B cell (primary cell): ENCODE measurements at regions not wholly inside any gene's neighbourhood (a gene's known extent, or its start where the extent isn't known, plus 50 kb on each side); places are given as distances from the start of the nearest gene placed in this dataset.

Experiments used
- ATAC-seq: fragments of 200-7000 bp; cut with Tn5 transposase; one replicate; pipeline ENCODE4 v1.10.0; 2021; ENCODE audit warnings: low read depth, mild to moderate bottlenecking, moderate number of reproducible peaks, moderate library complexity
- CTCF ChIA-PET: fragments of 350-600 bp; sonication (Branson Sonifier 250); formaldehyde crosslinking; loops from one replicate; lab custom pipeline; 2021; ENCODE audit warnings: antibody characterized with exemption, inconsistent platforms; lab: Charles Lee
- POLR2A ChIA-PET: fragments of 350-600 bp; sonication (Branson Sonifier 250); formaldehyde crosslinking; loops from one replicate; lab custom pipeline; 2021; ENCODE audit warnings: antibody characterized with exemption; lab: Charles Lee
- DNase-seq: peaks from one replicate; pipeline ENCODE4 v3.0.0; 2013
- H2AFZ ChIP-seq: 2 replicates; pipeline ENCODE4 v1.6.1; 2012; ENCODE audit warnings: mild to moderate bottlenecking, low read depth, low read length; ENCODE audit not compliant: insufficient read depth, poor library complexity, severe bottlenecking
- H3K27ac ChIP-seq, 2 donors: 1 replicate in 1 of 2; 2 replicates in 1 of 2; pipeline ENCODE4 v1.5.1; 2012 to 2013; ENCODE audit warnings: low read length in 2 of 2, mild to moderate bottlenecking in 2 of 2, moderate library complexity in 1 of 2
- H3K27me3 ChIP-seq, 4 experiments: fragments of 200-600 bp in 1 of 4; sonication (generic) in 1 of 4; replicated peaks in 1 of 4; 1 replicate in 2 of 4; 2 replicates in 2 of 4; pipeline versions ENCODE4 v1.6.1 to v1.7.0; 2013 to 2016; ENCODE audit warnings: low read length in 3 of 4, mild to moderate bottlenecking in 2 of 4, mixed read lengths in 1 of 4, moderate library complexity in 1 of 4; ENCODE audit not compliant: insufficient read depth in 4 of 4, control insufficient read depth in 3 of 4; ENCODE audit errors: control extremely low read depth in 1 of 4
- H3K36me3 ChIP-seq, 2 experiments: replicated peaks in 1 of 2; 1 replicate in 1 of 2; 2 replicates in 1 of 2; pipeline versions ENCODE4 v1.6.1 to v1.7.1; 2013; ENCODE audit warnings: low read length in 1 of 2; ENCODE audit not compliant: insufficient read depth in 2 of 2, control insufficient read depth in 1 of 2; ENCODE audit errors: control extremely low read depth in 1 of 2, extremely low read depth in 1 of 2
- H3K4me1 ChIP-seq, 2 donors: fragments of 200-600 bp in 1 of 2; sonication (generic) in 1 of 2; 1 replicate in 1 of 2; 2 replicates in 1 of 2; pipeline versions ENCODE4 v1.5.1 to v1.6.1; 2013 to 2017; ENCODE audit warnings: low read length in 2 of 2; ENCODE audit not compliant: control insufficient read depth in 2 of 2, insufficient read depth in 2 of 2
- H3K4me2 ChIP-seq: replicated peaks from 2 replicates; pipeline ENCODE3; 2012; ENCODE audit warnings: mild to moderate bottlenecking, low read depth, low read length; ENCODE audit not compliant: poor library complexity, severe bottlenecking
- H3K4me3 ChIP-seq, 5 experiments: fragments of 200-600 bp in 1 of 5; sonication (generic) in 1 of 5; 1 replicate in 3 of 5; 2 replicates in 2 of 5; pipeline versions ENCODE4 v1.5.1 to v1.7.0; 2011 to 2016; ENCODE audit warnings: low read length in 4 of 5, mild to moderate bottlenecking in 4 of 5, low read depth in 2 of 5, control low read depth in 1 of 5, moderate library complexity in 1 of 5; ENCODE audit not compliant: insufficient read depth in 1 of 5; ENCODE audit errors: control extremely low read depth in 1 of 5, extremely low read depth in 1 of 5
- H3K79me2 ChIP-seq: fragments of 200-600 bp; sonication (generic); one replicate; pipeline ENCODE4 v1.6.0; 2016; ENCODE audit warnings: low read length; ENCODE audit not compliant: control insufficient read depth, insufficient read depth
- H3K9ac ChIP-seq: fragments of 200-600 bp; sonication (generic); 2 replicates; pipeline ENCODE4 v1.6.1; 2017; ENCODE audit warnings: mild to moderate bottlenecking, low read length, moderate library complexity
- H3K9me3 ChIP-seq, 3 donors: one replicate each; pipeline versions ENCODE4 v1.6.1 to v1.7.1; 2013; ENCODE audit warnings: low read length in 2 of 3; ENCODE audit not compliant: control insufficient read depth in 2 of 3, insufficient read depth in 1 of 3; ENCODE audit errors: control extremely low read depth in 1 of 3
- H4K20me1 ChIP-seq: 2 replicates; pipeline ENCODE4 v1.6.0; 2012; ENCODE audit warnings: mild to moderate bottlenecking, low read length; ENCODE audit not compliant: insufficient read depth, control insufficient read depth, poor library complexity, severe bottlenecking
- H3K27ac Mint-ChIP-seq: one replicate; pipeline ENCODE4 v1.8.0; 2021; ENCODE audit warnings: mixed read lengths
- H3K27me3 Mint-ChIP-seq: one replicate; pipeline ENCODE4 v1.8.0; 2021; ENCODE audit warnings: mixed read lengths
- H3K4me1 Mint-ChIP-seq: one replicate; pipeline ENCODE4 v1.8.0; 2021; ENCODE audit warnings: mixed read lengths
- H3K4me3 Mint-ChIP-seq: one replicate; pipeline ENCODE4 v1.8.0; 2021; ENCODE audit warnings: mixed read lengths
- H3K9me3 Mint-ChIP-seq: one replicate; pipeline ENCODE4 v1.8.0; 2022; ENCODE audit warnings: mixed read lengths; ENCODE audit not compliant: insufficient read depth
- EZH2 ChIP-seq: IDR thresholded peaks from 2 replicates; pipeline ENCODE4 v1.6.1; 2012; ENCODE audit warnings: borderline replicate concordance, low read depth, mild to moderate bottlenecking, moderate library complexity, low read length; ENCODE audit not compliant: insufficient read depth, poor library complexity, severe bottlenecking
- WGBS: methylation state at CpG from one replicate; pipeline ENCODE4 v1.1.5; 2013; ENCODE audit warnings: missing lambda C conversion rate; ENCODE audit not compliant: insufficient coverage; 5-methylcytosine and 5-hydroxymethylcytosine counted together
- intact Hi-C: fragments of 100-400 bp; cut with micrococcal nuclease; formaldehyde crosslinking; loops from one replicate; pipeline ENCODE4 v1.10.0; 2022
- TF ChIP-seq, protein P1 (sequence below): fragments of 200-600 bp; IDR thresholded peaks from one replicate; pipeline ENCODE4 v1.8.0; 2022; ENCODE audit warnings: antibody characterized with exemption, mild to moderate bottlenecking

DNA sequence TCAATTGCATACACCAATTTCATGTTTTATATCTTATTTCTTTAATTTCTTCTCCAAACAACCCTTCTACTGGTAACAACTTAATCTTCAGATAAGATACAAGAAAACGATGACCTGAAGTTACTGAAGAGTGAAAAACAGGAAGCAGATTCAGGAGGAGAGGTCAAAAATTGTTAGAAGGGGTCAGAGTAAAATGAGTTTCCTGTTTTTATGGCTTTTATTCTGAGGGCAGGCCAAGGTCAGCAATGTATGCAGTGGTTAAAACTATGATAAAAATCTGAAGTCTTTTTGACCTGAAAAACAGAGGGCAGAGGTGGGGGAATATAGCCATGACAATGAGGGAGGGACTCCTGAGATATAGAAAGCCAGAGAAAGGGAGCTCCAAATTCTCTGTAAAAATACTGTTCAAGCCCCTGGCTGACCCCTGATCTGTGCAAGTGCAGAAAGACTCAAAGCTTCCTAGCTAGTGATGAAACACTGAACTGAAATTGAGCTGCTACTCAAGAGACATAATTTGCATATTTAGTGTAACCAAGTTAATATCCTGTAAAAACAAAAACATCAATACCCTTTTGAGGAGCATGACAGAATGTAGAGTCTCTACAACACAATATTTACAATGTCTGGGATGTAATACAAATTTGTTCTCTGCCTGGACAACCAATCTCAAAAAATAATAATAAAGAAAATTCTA lies 514.3 kb upstream of the SEL1L start:
- no peak overlapping the region for H2AFZ ChIP-seq
- TF ChIP-seq, protein P1, sequence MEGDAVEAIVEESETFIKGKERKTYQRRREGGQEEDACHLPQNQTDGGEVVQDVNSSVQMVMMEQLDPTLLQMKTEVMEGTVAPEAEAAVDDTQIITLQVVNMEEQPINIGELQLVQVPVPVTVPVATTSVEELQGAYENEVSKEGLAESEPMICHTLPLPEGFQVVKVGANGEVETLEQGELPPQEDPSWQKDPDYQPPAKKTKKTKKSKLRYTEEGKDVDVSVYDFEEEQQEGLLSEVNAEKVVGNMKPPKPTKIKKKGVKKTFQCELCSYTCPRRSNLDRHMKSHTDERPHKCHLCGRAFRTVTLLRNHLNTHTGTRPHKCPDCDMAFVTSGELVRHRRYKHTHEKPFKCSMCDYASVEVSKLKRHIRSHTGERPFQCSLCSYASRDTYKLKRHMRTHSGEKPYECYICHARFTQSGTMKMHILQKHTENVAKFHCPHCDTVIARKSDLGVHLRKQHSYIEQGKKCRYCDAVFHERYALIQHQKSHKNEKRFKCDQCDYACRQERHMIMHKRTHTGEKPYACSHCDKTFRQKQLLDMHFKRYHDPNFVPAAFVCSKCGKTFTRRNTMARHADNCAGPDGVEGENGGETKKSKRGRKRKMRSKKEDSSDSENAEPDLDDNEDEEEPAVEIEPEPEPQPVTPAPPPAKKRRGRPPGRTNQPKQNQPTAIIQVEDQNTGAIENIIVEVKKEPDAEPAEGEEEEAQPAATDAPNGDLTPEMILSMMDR: no peak
- no peak for TF ChIP-seq EZH2
- no peak overlapping the region for H3K4me2 ChIP-seq
- peaks cover 0 to 3% (median 0%) of the 10 kb centered on the region in 3 donors for H3K9me3 ChIP-seq
- ATAC-seq (no peak), DNase-seq (no peak)
- H4K20me1 ChIP-seq: no peaks in the 10 kb centered on the region
- H3K9ac ChIP-seq: no peak overlapping the region
- Mint-ChIP-seq H3K27ac (no peak overlapping the region), H3K4me1 (no peaks in the 10 kb centered on the region), H3K27me3 (no peaks in the 10 kb centered on the region), H3K9me3 (peaks cover 4% of the 10 kb centered on the region), H3K4me3 (no peak overlapping the region)
- no peaks in the 10 kb centered on the region for H3K27me3 ChIP-seq
- WGBS: no CpG with 5 or more reads among the region's 1 CpG
- no peak overlapping the region for H3K4me3 ChIP-seq
- ChIA-PET POLR2A (no interaction called here), CTCF (no interaction called here)
- intact Hi-C loops: no loop called here
- no peaks in the 10 kb centered on the region for H3K79me2 ChIP-seq
- no peaks in the 10 kb centered on the region for H3K4me1 ChIP-seq
- no peak overlapping the region for H3K27ac ChIP-seq
- no peaks in the 10 kb centered on the region for H3K36me3 ChIP-seq

DNA sequence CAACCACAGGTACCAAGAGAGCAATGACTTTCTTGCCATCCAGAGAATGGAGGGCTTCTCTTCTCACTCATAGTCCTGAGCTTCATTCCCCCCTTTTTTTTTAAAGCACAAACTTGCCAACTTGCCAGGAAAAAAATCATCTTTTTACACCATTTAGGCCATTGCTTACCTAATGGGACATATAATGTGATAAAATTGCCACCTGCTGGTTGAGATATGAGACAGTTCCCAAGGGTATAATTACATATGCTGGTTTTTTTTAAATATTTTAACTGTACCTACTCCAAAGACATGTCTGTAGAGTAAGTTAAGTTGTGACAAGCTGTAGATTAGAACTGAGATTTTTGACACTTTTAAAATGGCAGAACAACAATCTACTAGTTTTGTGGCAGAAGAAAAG lies 519.1 kb upstream of the SEL1L start:
- Histone ChIP-seq H3K36me3 (no peaks in the 10 kb centered on the region), H3K4me1 (no peaks in the 10 kb centered on the region), H3K27me3 (no peaks in the 10 kb centered on the region), H3K9ac (no peak overlapping the region), H3K27ac (no peak overlapping the region), H3K4me3 (no peak overlapping the region), H3K9me3 (no peaks in the 10 kb centered on the region), H4K20me1 (no peaks in the 10 kb centered on the region), H2AFZ (no peak overlapping the region), H3K4me2 (no peak overlapping the region), H3K79me2 (no peaks in the 10 kb centered on the region)
- POLR2A ChIA-PET: no interaction called here
- Mint-ChIP-seq H3K27ac (no peak overlapping the region), H3K4me3 (no peak overlapping the region), H3K4me1 (no peaks in the 10 kb centered on the region), H3K9me3 (peaks cover 5% of the 10 kb centered on the region), H3K27me3 (no peaks in the 10 kb centered on the region)
- intact Hi-C loops: no loop called here
- TF ChIP-seq, protein P1: no peak
- no peak for TF ChIP-seq EZH2
- CTCF ChIA-PET: no interaction called here
- no peak for DNase-seq
- ATAC-seq: no peak
